UCSD-AML1 (cell line): ENCODE measurements at regions not wholly inside any gene's neighbourhood (a gene's known extent, or its start where the extent isn't known, plus 50 kb on each side); places are given as distances from the start of the nearest gene placed in this dataset.

ENCODE experiments used
- DNase-seq: peaks from one replicate; lab custom pipeline; 2025; ENCODE audit not compliant: unreplicated experiment; lab: John Stamatoyannopoulos, UW

DNA sequence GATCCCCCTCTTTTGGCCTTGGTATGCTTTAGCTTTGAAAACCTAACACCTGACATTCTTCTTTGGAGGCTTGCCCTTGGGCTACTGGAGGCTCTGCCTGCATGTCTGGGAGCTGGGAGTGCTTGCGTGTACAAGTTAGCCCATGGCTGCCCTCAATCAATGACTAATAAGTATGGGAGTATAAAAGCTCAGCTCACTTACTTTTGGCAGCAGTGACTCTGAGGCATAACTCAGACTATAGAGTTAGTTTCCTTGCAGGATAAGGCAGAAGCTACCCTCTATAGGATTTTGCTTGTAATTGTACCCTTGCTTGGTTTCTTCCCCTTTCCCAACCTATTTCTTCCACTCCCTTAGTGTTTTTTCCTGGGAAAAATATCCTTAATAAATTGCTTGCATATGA lies 247.9 kb downstream of the PPP1R2C start:
- DNase-seq: no peak

DNA sequence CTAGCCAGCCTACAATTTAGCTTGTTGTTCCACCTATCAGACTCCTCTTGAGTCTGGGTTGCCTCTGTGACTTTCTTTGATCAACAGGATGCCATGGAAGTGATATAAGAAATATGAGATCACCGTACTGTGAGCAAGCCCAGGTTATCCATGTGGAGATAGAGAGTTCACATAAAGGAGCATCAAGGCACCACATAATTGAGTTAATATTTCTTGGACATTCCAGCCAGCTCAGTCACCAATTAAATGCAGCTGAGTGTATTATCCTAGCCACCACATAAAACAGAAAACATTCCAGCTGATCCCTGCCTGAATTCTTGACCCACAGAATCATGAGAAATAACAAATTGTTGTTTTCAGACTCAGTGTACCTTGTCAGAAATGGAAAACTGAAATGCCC lies 253.6 kb downstream of the PPP1R2C start:
- DNase-seq: no peak

GRCh38 chrX:42519666-42520231 lies 258.2 kb downstream of the PPP1R2C start:
- DNase-seq: no peak

- DNase-seq: no peak
Measured at GRCh38 chrX:42515939-42516338, 262.0 kb downstream of the PPP1R2C start.

- no peak for DNase-seq
Measured at GRCh38 chrX:42505016-42505415, 272.9 kb downstream of the PPP1R2C start.

GRCh38 chrX:42499620-42500019 lies 278.3 kb downstream of the PPP1R2C start:
- DNase-seq: no peak

GRCh38 chrX:42497356-42497755 lies 280.6 kb downstream of the PPP1R2C start:
- DNase-seq: no peak

DNA sequence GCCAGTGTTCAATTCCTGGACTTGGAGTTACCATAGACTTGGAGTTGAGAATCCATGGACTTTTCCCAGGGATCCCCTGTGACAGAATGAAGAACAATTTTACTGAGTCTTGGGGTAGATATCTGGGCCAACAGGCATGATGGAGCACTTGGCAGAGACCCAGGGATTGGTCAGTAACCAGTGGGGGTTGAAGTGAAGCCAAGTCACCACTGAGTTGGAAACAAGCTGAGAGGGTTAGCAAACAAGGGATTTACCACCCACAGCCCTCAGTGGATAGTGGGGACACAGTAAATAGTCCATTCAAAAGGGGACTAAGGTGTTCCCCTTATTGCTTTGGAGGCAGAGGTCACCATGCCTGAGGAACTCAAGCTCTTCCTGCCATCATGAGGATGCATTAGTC lies 281.7 kb downstream of the PPP1R2C start:
- DNase-seq: no peak

GRCh38 chrX:42495139-42495538 lies 282.8 kb downstream of the PPP1R2C start:
- DNase-seq: no peak

- no peak for DNase-seq
Measured at GRCh38 chrX:42491137-42491907, 286.6 kb downstream of the PPP1R2C start.

DNA sequence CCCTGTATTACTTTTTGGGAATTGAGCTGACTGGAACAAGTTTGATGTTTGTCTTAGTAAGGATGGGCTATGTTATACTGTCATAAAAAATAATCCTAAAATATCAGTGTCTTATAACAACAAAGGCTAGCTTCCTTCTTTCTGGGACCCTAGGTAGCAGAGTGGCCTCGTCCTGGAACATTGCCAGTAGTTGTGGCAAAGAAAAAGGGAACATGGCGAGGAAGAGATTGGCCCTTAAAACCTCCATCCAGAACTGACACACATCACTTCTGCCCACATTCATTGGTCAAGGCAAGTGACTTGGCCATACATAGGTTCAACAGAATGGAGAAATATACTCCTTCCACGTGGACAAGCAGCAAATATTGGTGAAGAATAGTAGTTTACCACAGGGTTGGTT lies 287.9 kb downstream of the PPP1R2C start:
- DNase-seq: no peak

DNA sequence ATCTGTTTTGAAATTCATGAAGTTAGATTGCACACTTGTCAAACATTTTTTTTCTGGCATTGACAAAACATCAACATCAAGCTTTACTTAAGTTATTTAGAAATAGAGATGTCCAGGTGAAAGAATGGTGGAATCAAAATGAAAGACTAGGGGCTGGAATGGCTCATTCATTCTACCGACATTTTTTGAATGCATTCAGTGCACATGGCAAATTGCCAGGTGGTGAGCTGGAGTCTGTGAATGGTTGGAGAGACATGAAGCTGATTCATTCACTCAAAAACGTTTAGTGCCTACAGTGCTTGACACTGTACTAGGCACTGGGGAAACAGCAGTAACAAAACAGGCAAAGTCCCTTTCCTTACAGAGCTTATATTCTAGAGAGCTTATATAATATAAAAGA lies 292.4 kb downstream of the PPP1R2C start:
- DNase-seq: no peak

DNA sequence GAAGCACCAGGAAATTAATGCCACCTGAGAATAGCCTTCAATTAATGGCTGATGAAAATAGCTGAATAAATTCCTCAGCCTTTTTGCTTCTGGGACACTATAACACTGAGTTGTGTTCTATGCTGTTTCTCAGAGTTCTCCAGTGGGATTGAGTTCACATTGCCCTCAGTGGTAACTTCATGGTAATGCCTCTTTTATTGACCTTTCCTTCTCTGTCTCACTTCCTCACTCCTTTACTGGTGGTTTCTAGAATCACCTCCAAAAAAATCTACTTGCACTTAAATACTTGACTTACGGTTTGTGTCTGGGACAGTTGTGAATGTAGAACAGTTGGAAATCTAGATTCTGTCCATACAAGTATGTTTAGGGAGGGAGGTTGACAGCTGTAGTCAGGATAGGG lies 293.7 kb downstream of the PPP1R2C start:
- no peak for DNase-seq

- DNase-seq: no peak
Measured at GRCh38 chrX:42477396-42477795, 300.6 kb downstream of the PPP1R2C start.

DNA sequence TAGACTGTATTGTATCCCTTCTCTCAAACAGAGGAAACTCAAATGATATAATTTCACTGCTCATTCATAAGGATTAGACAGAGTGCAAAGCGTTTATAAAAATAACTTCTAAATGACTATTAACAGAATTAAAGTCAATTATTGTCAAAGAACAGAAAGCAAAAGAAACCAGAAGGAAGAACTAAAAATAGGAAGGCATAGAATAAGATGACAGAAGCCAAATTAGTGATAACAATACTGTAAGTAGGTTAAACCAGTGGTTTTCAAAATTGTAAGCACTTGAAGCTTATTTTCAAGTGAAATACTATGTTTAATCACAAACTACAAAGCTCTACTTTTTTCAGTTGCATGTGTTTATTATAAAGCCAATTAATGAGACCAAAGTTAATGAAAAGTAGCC lies 305.2 kb downstream of the PPP1R2C start:
- no peak for DNase-seq

- DNase-seq: no peak
Measured at GRCh38 chrX:42466332-42467046, 311.5 kb downstream of the PPP1R2C start.

- DNase-seq: no peak
Measured at GRCh38 chrX:42465821-42466220, 312.1 kb downstream of the PPP1R2C start.

DNA sequence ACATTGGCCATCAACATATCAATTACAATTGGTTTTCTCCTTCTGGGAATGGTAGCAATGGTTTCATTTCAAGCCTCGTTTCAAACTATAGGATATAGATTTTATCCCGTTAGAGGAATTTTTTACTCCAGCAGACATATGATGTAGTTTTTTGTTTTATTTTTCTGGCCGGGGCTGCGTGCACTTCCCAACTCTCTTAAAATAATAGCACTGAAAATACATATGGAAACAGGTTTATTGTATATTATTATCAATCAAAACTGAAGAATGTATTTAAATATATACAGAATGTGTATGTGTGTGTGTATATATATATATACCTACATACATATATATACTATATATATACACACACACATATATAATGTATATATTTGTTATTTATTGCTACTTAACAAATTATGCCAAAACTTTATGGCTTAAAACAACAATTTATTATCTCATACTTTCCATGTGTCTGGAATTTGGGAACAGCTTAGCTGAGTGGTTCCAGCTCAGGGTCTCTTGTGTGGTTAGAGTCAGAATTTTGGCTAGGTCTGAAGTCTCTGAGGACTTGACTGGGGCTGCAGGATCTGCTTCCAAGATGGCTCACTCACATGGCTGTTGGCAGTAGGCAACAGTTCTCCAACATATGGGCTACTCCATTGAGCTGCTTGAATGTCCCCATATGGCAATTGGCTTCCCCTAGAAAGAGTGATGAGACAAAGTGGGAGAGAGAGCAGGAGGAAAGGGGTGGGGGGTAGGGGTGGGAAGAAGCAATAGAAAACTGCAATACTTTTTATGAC lies 314.1 kb downstream of the PPP1R2C start:
- no peak for DNase-seq

DNA sequence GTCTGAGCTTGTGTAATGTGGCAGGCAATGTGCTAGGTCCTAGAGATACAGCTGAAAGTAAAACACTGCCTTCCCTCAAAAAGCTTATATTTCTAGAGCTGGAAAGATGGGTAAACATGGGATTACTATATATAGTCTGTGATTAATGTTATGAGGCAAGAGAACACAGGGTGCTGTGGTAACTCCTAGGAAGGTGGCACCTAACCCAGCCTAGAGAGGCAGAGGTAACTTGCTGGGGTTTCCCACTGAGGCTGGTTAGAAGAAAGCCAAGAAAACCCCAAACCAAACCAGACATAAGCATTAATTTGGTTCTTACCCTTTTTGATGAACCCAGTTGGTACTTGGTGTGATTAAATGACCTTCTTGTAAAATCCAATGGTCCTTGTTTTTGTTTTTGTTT lies 315.0 kb downstream of the PPP1R2C start:
- DNase-seq: no peak

GRCh38 chrX:42460706-42461105 lies 317.3 kb downstream of the PPP1R2C start:
- DNase-seq: no peak

GRCh38 chrX:42459735-42460134 lies 318.2 kb downstream of the PPP1R2C start:
- no peak for DNase-seq
